ENCODE measurements at regions not wholly inside any gene's neighbourhood (a gene's known extent, or its start where the extent isn't known, plus 50 kb on each side); places are given as distances from the start of the nearest gene placed in this dataset.

- H3K9me3 Mint-ChIP-seq = peaks cover 9% of the 10 kb centered on the region
- no peak overlapping the region for H3K27ac Mint-ChIP-seq
- H3K4me1 Mint-ChIP-seq = no peaks in the 10 kb centered on the region
- H3K27me3 Mint-ChIP-seq = peaks cover 5% of the 10 kb centered on the region
- H3K4me3 Mint-ChIP-seq = no peak overlapping the region
- no peaks in the 10 kb centered on the region for H3K36me3 Mint-ChIP-seq (ENCODE audit: low read depth)
- no peak for ATAC-seq (replicated peaks)
These were observed 506.9 kb upstream of the MYT1L start for GRCh38 chr2:2837746-2838547.

GRCh38 chr2:2836343-2837070 lies 505.4 kb upstream of the MYT1L start:
- no peak overlapping the region for H3K4me3 Mint-ChIP-seq
- ATAC-seq (replicated peaks) = no peak
- H3K9me3 Mint-ChIP-seq = peaks cover 10% of the 10 kb centered on the region
- H3K36me3 Mint-ChIP-seq (ENCODE audit: low read depth) = no peaks in the 10 kb centered on the region
- H3K27ac Mint-ChIP-seq = no peak overlapping the region
- peaks cover 6% of the 10 kb centered on the region for H3K27me3 Mint-ChIP-seq
- H3K4me1 Mint-ChIP-seq = no peaks in the 10 kb centered on the region

GRCh38 chr2:2834516-2835254 lies 503.6 kb upstream of the MYT1L start:
- peaks cover 16% of the 10 kb centered on the region for H3K9me3 Mint-ChIP-seq
- H3K27ac Mint-ChIP-seq = no peak overlapping the region
- H3K4me3 Mint-ChIP-seq = no peak overlapping the region
- peaks cover 12% of the 10 kb centered on the region for H3K27me3 Mint-ChIP-seq
- H3K36me3 Mint-ChIP-seq (ENCODE audit: low read depth) = no peaks in the 10 kb centered on the region
- H3K4me1 Mint-ChIP-seq = no peaks in the 10 kb centered on the region
- no peak for ATAC-seq (replicated peaks)

GRCh38 chr2:2834105-2834504 lies 503.0 kb upstream of the MYT1L start:
- no peak overlapping the region for H3K27ac Mint-ChIP-seq
- H3K9me3 Mint-ChIP-seq = peaks cover 16% of the 10 kb centered on the region
- no peaks in the 10 kb centered on the region for H3K4me1 Mint-ChIP-seq
- peaks cover 12% of the 10 kb centered on the region for H3K27me3 Mint-ChIP-seq
- H3K36me3 Mint-ChIP-seq (ENCODE audit: low read depth) = no peaks in the 10 kb centered on the region
- no peak for ATAC-seq (replicated peaks)
- no peak overlapping the region for H3K4me3 Mint-ChIP-seq

GRCh38 chr2:2832657-2833056 lies 501.6 kb upstream of the MYT1L start:
- ATAC-seq (replicated peaks) = no peak
- peaks cover 16% of the 10 kb centered on the region for H3K9me3 Mint-ChIP-seq
- H3K36me3 Mint-ChIP-seq (ENCODE audit: low read depth) = no peaks in the 10 kb centered on the region
- H3K27me3 Mint-ChIP-seq = peaks cover 12% of the 10 kb centered on the region
- H3K4me1 Mint-ChIP-seq = no peaks in the 10 kb centered on the region
- no peak overlapping the region for H3K27ac Mint-ChIP-seq
- no peak overlapping the region for H3K4me3 Mint-ChIP-seq

DNA sequence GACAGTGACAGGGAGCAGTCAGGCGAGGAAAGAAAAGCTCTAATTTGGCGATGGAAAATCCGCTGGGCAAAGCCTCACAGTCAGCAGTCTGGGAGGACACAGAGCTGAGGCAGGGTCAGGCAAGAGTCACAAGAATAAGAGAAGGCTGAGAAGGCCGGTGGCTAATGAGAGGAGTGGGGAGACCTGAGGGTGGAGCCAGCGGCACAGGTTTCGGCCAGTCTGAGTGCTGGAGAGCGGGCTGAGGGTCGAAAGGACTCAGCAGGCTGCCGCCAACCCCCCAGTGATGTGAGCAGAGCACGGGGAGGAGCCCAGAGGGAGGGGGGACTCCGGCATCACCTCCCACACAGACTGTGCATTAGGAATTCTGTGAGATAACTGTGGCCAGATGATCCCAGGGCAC lies 500.6 kb upstream of the MYT1L start:
- peaks cover 16% of the 10 kb centered on the region for H3K9me3 Mint-ChIP-seq
- peaks cover 12% of the 10 kb centered on the region for H3K27me3 Mint-ChIP-seq
- H3K27ac Mint-ChIP-seq = no peak overlapping the region
- no peaks in the 10 kb centered on the region for H3K4me1 Mint-ChIP-seq
- H3K36me3 Mint-ChIP-seq (ENCODE audit: low read depth) = no peaks in the 10 kb centered on the region
- no peak for ATAC-seq (replicated peaks)
- H3K4me3 Mint-ChIP-seq = no peak overlapping the region

DNA sequence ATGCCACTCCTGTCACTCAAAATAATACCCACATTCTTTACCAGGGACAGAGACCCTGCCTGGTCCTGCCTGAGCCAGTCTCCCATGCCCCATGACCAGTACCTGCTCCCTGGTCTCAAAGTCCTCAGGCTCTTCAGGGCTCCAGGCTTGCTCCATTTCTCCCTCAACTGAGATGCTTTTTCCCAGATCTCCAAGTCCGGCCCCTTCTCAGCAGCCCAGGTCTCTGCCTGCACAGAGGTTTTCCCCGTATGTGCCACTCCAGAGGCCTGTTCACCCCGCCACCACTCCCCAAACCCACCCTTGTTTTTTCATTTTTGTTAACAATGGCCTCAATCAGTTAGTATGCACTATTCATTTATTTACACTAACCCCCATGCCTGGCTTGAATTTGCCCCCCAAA lies 499.5 kb upstream of the MYT1L start:
- Mint-ChIP-seq H3K36me3 (ENCODE audit: low read depth) (no peaks in the 10 kb centered on the region), H3K27ac (no peak overlapping the region), H3K4me3 (no peak overlapping the region), H3K27me3 (peaks cover 7% of the 10 kb centered on the region), H3K9me3 (peaks cover 8% of the 10 kb centered on the region), H3K4me1 (no peaks in the 10 kb centered on the region)
- ATAC-seq (replicated peaks) = no peak

DNA sequence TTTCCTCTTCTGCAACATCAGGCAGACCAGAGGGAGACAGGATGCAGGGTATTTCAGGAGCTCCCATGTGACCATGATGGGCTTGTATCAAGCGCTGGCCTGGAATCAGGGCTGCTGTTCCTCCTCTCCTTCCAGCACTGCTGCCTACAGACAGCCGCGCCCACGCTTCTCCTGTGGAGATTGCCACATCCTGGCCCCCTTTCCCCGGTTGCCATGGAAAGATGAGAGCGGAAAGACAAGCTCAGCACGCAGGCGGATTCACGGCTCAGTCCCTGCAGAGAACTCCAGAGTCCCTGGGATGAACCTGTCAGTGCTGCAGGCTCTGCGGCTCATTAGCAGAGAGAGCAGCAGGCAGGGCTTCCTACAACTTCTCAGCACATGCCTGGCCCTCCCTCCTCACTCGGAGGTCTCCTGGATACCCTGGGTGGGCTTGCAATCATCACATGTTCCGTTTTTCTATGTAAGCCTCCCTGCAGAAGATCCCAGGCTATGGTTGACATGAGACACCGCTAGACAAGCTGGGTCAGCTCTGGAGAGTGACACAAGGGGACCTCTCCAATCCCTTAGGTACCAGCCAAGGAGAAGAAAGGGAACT lies 497.8 kb upstream of the MYT1L start:
- Mint-ChIP-seq H3K9me3 (peaks cover 7% of the 10 kb centered on the region), H3K27ac (no peak overlapping the region), H3K4me3 (no peak overlapping the region), H3K27me3 (peaks cover 7% of the 10 kb centered on the region), H3K36me3 (ENCODE audit: low read depth) (no peaks in the 10 kb centered on the region), H3K4me1 (no peaks in the 10 kb centered on the region)
- ATAC-seq (replicated peaks) = no peak

DNA sequence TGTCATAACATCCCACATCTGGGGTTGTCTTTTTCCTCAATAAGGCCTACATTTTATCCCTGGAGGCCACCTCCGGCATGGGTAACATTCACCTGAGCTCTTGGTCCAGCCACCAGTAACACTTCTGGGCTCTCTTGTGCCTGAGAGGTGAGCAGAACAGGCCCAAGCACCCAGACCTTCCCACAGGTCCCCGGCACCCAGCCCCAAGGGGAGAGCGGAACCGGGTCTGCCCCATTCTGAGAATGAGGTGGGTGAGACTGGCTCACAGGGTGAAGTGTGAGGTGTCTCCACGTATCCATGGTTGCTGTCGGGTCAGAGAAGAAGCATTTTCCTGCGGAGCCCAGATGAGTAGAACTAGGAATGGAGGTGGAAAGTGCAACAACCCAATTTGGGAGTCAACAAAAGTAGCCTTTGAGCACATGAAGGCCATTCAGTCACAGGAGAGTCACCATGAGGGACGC lies 496.7 kb upstream of the MYT1L start:
- Mint-ChIP-seq H3K4me3 (no peak overlapping the region), H3K4me1 (no peaks in the 10 kb centered on the region), H3K36me3 (ENCODE audit: low read depth) (no peaks in the 10 kb centered on the region), H3K27ac (no peak overlapping the region), H3K27me3 (peaks cover 7% of the 10 kb centered on the region), H3K9me3 (peaks cover 7% of the 10 kb centered on the region)
- no peak for ATAC-seq (replicated peaks)

DNA sequence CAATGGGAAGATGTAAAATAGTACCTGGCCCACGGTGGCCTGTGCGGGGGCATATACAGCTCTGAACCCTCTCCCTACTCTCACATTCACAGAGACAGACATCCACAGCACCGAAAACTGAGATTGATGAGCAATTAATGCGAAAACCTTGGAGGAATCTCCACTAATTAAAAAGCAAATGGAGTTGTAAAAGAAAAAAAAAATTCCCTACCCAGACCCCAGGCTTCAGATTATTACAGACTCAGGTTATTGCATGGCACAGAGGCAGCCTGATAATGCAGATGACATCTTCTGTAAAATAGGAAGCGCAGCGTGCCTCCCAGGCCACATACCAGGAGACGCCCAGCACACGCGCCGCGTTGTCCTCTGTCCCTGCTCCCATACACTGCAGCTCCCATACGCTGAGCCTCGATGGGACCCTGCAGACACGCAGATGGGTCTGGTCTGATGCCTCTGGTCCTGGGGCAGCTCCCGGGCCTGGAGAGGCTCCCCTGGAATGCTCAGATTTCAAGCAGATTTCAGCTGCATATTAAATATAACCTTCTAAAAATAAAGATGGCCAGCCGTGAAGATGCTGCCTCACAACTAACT lies 496.1 kb upstream of the MYT1L start:
- no peak overlapping the region for H3K4me3 Mint-ChIP-seq
- H3K9me3 Mint-ChIP-seq = peaks cover 7% of the 10 kb centered on the region
- H3K27ac Mint-ChIP-seq = no peak overlapping the region
- H3K36me3 Mint-ChIP-seq (ENCODE audit: low read depth) = no peaks in the 10 kb centered on the region
- no peak for ATAC-seq (replicated peaks)
- H3K27me3 Mint-ChIP-seq = peaks cover 7% of the 10 kb centered on the region
- H3K4me1 Mint-ChIP-seq = no peaks in the 10 kb centered on the region

GRCh38 chr2:2826621-2827020 lies 495.5 kb upstream of the MYT1L start:
- Mint-ChIP-seq H3K9me3 (peaks cover 7% of the 10 kb centered on the region), H3K4me3 (no peak overlapping the region), H3K4me1 (no peaks in the 10 kb centered on the region), H3K27me3 (peaks cover 7% of the 10 kb centered on the region), H3K27ac (no peak overlapping the region), H3K36me3 (ENCODE audit: low read depth) (no peaks in the 10 kb centered on the region)
- ATAC-seq (replicated peaks) = no peak

GRCh38 chr2:2826209-2826551 lies 495.1 kb upstream of the MYT1L start:
- ATAC-seq (replicated peaks) = no peak
- peaks cover 6% of the 10 kb centered on the region for H3K9me3 Mint-ChIP-seq
- no peaks in the 10 kb centered on the region for H3K4me1 Mint-ChIP-seq
- H3K27me3 Mint-ChIP-seq = peaks cover 6% of the 10 kb centered on the region
- no peaks in the 10 kb centered on the region for H3K36me3 Mint-ChIP-seq (ENCODE audit: low read depth)
- H3K27ac Mint-ChIP-seq = no peak overlapping the region
- no peak overlapping the region for H3K4me3 Mint-ChIP-seq

- Mint-ChIP-seq H3K9me3 (peaks cover 4% of the 10 kb centered on the region), H3K4me3 (no peak overlapping the region)
These were observed 494.6 kb upstream of the MYT1L start for GRCh38 chr2:2825516-2826208.

GRCh38 chr2:2825062-2825461 lies 494.0 kb upstream of the MYT1L start:
- no peak overlapping the region for H3K4me3 Mint-ChIP-seq
- no peak overlapping the region for H3K27ac Mint-ChIP-seq
- peaks cover 7% of the 10 kb centered on the region for H3K27me3 Mint-ChIP-seq
- peaks cover 4% of the 10 kb centered on the region for H3K9me3 Mint-ChIP-seq
- ATAC-seq (replicated peaks) = no peak
- H3K4me1 Mint-ChIP-seq = no peaks in the 10 kb centered on the region
- no peaks in the 10 kb centered on the region for H3K36me3 Mint-ChIP-seq (ENCODE audit: low read depth)

More at GRCh38 chr2:2825516-2826208, 494.6 kb upstream of the MYT1L start:
- ATAC-seq (replicated peaks) = no peak
- no peaks in the 10 kb centered on the region for H3K36me3 Mint-ChIP-seq (ENCODE audit: low read depth)
- H3K4me1 Mint-ChIP-seq = no peaks in the 10 kb centered on the region
- no peak overlapping the region for H3K27ac Mint-ChIP-seq
- peaks cover 3% of the 10 kb centered on the region for H3K27me3 Mint-ChIP-seq

All from activated T-helper 17 cell treated with anti-CD3 and anti-CD28 coated beads, Interleukin-2, amount 50 U/mL, for 72 hours (primary cell).